ENCODE measurements at regions not wholly inside any gene's neighbourhood (a gene's known extent, or its start where the extent isn't known, plus 50 kb on each side); places are given as distances from the start of the nearest gene placed in this dataset.

DNA sequence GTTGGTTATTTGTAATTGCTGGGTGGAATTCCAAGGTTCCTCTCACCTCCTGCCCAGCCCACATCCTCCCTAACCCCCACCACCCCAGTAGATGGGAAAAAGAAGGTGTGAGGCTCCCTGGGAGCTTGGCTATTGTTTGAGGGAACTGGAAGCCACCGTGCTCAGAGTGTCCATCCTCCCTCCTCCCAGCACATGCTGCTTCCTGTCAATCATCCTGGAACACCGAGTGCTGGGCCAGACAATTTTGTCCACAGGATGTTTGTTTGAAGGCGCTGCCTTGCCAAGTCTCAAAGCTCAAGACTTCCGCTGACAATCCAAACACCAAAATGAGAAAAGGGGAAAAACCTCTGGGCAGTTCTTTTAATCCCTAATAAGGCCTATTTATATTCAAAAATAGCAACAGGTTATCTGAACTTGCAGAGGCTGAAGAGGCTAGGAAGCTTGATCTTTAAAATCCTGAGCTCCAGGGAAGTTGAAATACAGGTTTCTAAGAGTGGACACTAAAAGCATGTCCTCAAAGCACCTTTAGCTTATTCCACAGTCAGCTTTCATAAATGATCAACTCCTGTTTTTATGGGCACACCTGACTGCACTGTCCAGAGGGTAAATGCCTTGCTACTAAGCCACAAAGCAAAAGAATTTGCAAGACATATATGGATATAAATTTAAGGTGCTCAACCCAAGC is 286.7 kb downstream of the NFIB start:
- Histone ChIP-seq H3K36me3 (no peaks in the 10 kb centered on the region), H3K27ac (no peak overlapping the region), H3K4me3 (no peak overlapping the region), H3K27me3 (no peaks in the 10 kb centered on the region), H3K9me3 (no peaks in the 10 kb centered on the region), H3K4me1 (ENCODE audit: insufficient read depth) (peaks cover 2% of the 10 kb centered on the region)
- intact Hi-C loops (cut with DNase I): no loop called here
- TF ChIP-seq POLR2A (IDR thresholded peaks at IDR 0.05): no peak
- TF ChIP-seq EP300 (IDR thresholded peaks at IDR 0.05): no peak
- TF ChIP-seq, protein P1, sequence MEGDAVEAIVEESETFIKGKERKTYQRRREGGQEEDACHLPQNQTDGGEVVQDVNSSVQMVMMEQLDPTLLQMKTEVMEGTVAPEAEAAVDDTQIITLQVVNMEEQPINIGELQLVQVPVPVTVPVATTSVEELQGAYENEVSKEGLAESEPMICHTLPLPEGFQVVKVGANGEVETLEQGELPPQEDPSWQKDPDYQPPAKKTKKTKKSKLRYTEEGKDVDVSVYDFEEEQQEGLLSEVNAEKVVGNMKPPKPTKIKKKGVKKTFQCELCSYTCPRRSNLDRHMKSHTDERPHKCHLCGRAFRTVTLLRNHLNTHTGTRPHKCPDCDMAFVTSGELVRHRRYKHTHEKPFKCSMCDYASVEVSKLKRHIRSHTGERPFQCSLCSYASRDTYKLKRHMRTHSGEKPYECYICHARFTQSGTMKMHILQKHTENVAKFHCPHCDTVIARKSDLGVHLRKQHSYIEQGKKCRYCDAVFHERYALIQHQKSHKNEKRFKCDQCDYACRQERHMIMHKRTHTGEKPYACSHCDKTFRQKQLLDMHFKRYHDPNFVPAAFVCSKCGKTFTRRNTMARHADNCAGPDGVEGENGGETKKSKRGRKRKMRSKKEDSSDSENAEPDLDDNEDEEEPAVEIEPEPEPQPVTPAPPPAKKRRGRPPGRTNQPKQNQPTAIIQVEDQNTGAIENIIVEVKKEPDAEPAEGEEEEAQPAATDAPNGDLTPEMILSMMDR (IDR thresholded peaks at IDR 0.05): no peak
- no peak for DNase-seq
- WGBS, 3 donors: 58 to 78% (median 76%) methylated on average over 4 of the region's 4 CpGs

DNA sequence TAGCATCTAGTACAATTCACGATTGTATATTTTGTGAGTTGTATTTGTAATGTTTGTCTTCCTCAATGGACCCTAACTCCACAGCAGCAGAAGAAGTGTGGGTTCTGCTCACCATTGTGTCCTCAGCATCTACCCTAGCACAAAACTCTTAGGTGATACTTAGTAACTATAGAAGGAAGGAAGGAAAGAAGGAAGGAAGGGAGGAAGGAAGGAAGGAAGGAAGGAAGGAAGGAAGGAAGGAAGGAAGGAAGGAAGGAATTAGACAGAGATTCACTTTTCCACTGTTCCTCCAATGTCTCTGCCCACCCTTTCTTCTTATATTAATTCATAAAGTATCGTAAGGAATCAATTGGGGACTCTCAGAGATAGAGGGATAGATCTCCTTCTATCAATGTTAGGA is 288.2 kb downstream of the NFIB start:
- Histone ChIP-seq H3K27ac (no peak overlapping the region), H3K4me1 (ENCODE audit: insufficient read depth) (peaks cover 4% of the 10 kb centered on the region), H3K4me3 (no peak overlapping the region), H3K27me3 (no peaks in the 10 kb centered on the region), H3K9me3 (no peaks in the 10 kb centered on the region), H3K36me3 (no peaks in the 10 kb centered on the region)
- 48 to 76% (median 49%) methylated on average over 2 of the region's 2 CpGs for WGBS, 3 donors
- intact Hi-C loops (cut with DNase I): no loop called here
- TF ChIP-seq, protein P1 (IDR thresholded peaks at IDR 0.05): no peak
- TF ChIP-seq POLR2A (IDR thresholded peaks at IDR 0.05) (no peak), EP300 (IDR thresholded peaks at IDR 0.05) (no peak)
- DNase-seq: no peak

DNA sequence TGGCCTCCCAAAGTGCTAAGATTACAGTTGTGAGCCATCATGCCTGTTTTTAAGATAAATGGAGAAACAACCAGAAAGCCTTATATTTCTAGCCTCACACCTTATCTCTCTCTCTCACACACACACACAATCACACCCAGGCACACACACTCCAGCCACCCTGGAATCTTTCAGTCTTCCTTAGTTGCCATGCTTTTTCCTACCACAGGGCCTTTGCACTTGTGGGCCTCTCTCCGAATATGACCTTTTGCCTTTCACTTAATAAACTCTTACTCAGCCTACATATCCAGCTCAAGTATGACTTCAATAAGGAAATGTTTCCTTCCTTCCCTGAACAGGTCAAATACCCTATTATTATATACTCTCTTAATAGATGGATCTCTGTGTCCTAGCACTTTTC is 290.7 kb downstream of the NFIB start:
- peaks cover 3% of the 10 kb centered on the region for H3K4me1 ChIP-seq (ENCODE audit: insufficient read depth)
- no peak for DNase-seq
- intact Hi-C loops (cut with DNase I): no loop called here
- no peak overlapping the region for H3K27ac ChIP-seq
- H3K27me3 ChIP-seq: no peaks in the 10 kb centered on the region
- TF ChIP-seq POLR2A (IDR thresholded peaks at IDR 0.05): no peak
- TF ChIP-seq, protein P1 (IDR thresholded peaks at IDR 0.05): no peak
- no peak for TF ChIP-seq EP300 (IDR thresholded peaks at IDR 0.05)
- WGBS, 3 donors: 97 to 98% (median 98%) methylated on average over 1 of the region's 1 CpG
- H3K4me3 ChIP-seq: no peak overlapping the region
- H3K9me3 ChIP-seq: no peaks in the 10 kb centered on the region
- H3K36me3 ChIP-seq: no peaks in the 10 kb centered on the region

DNA sequence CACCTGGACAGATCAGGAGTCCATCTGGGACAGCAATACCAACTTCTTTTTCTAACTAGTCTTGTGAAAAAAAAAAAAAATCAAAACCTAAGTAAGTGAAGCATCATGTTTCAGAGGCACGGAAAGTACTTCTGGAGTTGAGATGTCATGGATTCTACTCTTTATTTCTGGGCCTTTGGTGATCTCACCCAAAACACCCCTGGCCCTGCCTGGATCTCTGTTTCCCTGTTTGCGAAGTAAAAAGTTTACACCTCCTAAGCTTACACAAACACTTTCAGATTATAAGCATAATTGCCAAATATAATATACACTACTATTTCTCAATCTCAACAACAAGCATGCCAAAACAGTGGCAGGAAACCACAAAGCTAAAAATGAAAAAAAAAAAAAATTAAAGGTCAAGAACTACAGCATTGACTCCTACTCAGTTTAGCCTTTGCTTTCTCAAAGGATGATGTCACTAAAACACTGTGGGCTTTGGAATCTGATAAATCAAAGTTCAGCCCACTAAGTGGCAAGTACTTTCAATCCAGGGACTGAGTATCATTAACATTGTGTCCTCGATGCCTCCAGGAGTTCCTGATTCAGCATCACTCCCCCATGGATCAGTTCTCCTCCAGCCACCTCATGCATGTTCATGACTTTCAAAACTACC is 291.9 kb downstream of the NFIB start:
- Histone ChIP-seq H3K4me3 (no peak overlapping the region), H3K27ac (no peak overlapping the region), H3K4me1 (ENCODE audit: insufficient read depth) (peaks cover 3% of the 10 kb centered on the region), H3K27me3 (no peaks in the 10 kb centered on the region), H3K36me3 (no peaks in the 10 kb centered on the region), H3K9me3 (no peaks in the 10 kb centered on the region)
- 51 to 61% (median 61%) methylated on average over 3 of the region's 3 CpGs for WGBS, 3 donors
- no peak for DNase-seq
- no peak for TF ChIP-seq POLR2A (IDR thresholded peaks at IDR 0.05)
- TF ChIP-seq, protein P1 (IDR thresholded peaks at IDR 0.05): no peak
- TF ChIP-seq EP300 (IDR thresholded peaks at IDR 0.05): no peak
- intact Hi-C loops (cut with DNase I): no loop called here
